ENCODE measurements at regions not wholly inside any gene's neighbourhood (a gene's known extent, or its start where the extent isn't known, plus 50 kb on each side); places are given as distances from the start of the nearest gene placed in this dataset.
"Not testable (repeated sequence)": the region's sequence is repeated elsewhere in the genome, so short reads cannot be mapped to it uniquely, and the experiment has no call there.

GRCh38 chr4:31427691-31428090 is 707.5 kb downstream of the PCDH7 start:
- no peak overlapping the region for H3K27ac Mint-ChIP-seq
- intact Hi-C loops (cut with micrococcal nuclease), result no loop called here
- H3K36me3 Mint-ChIP-seq (ENCODE audit: low read depth), result no peaks in the 10 kb centered on the region
- H3K4me3 Mint-ChIP-seq, result no peak overlapping the region
- H3K9me3 Mint-ChIP-seq, result no peaks in the 10 kb centered on the region
- no peaks in the 10 kb centered on the region for H3K4me1 Mint-ChIP-seq (ENCODE audit: low read depth)
- H3K27me3 Mint-ChIP-seq, result no peaks in the 10 kb centered on the region

GRCh38 chr4:31442236-31442635 is 722.1 kb downstream of the PCDH7 start:
- Mint-ChIP-seq H3K9me3 (peaks cover 8% of the 10 kb centered on the region), H3K27me3 (no peaks in the 10 kb centered on the region), H3K4me3 (no peak overlapping the region), H3K36me3 (ENCODE audit: low read depth) (no peaks in the 10 kb centered on the region), H3K27ac (no peak overlapping the region), H3K4me1 (ENCODE audit: low read depth) (no peaks in the 10 kb centered on the region)
- intact Hi-C loops (cut with micrococcal nuclease), result no loop called here

GRCh38 chr4:31445526-31445925 is 725.4 kb downstream of the PCDH7 start:
- H3K27ac Mint-ChIP-seq, result no peak overlapping the region
- H3K36me3 Mint-ChIP-seq (ENCODE audit: low read depth), result no peaks in the 10 kb centered on the region
- H3K9me3 Mint-ChIP-seq, result no peaks in the 10 kb centered on the region
- H3K27me3 Mint-ChIP-seq, result no peaks in the 10 kb centered on the region
- no peaks in the 10 kb centered on the region for H3K4me1 Mint-ChIP-seq (ENCODE audit: low read depth)
- intact Hi-C loops (cut with micrococcal nuclease), result no loop called here
- H3K4me3 Mint-ChIP-seq, result no peak overlapping the region

- intact Hi-C loops (cut with micrococcal nuclease), result no loop called here
- no peaks in the 10 kb centered on the region for H3K36me3 Mint-ChIP-seq (ENCODE audit: low read depth)
- no peak overlapping the region for H3K27ac Mint-ChIP-seq
- no peaks in the 10 kb centered on the region for H3K4me1 Mint-ChIP-seq (ENCODE audit: low read depth)
- no peaks in the 10 kb centered on the region for H3K27me3 Mint-ChIP-seq
- no peak overlapping the region for H3K4me3 Mint-ChIP-seq
- no peaks in the 10 kb centered on the region for H3K9me3 Mint-ChIP-seq
Measured at GRCh38 chr4:31455612-31456011, 735.4 kb downstream of the PCDH7 start.

- Mint-ChIP-seq H3K4me1 (ENCODE audit: low read depth) (no peaks in the 10 kb centered on the region), H3K9me3 (peaks cover 12% of the 10 kb centered on the region), H3K4me3 (no peak overlapping the region), H3K27ac (no peak overlapping the region), H3K27me3 (no peaks in the 10 kb centered on the region), H3K36me3 (ENCODE audit: low read depth) (no peaks in the 10 kb centered on the region)
- intact Hi-C loops (cut with micrococcal nuclease), result no loop called here
Measured at GRCh38 chr4:31458813-31459212, 738.6 kb downstream of the PCDH7 start.

GRCh38 chr4:31461421-31461820 is 741.3 kb downstream of the PCDH7 start:
- Mint-ChIP-seq H3K4me1 (ENCODE audit: low read depth) (no peaks in the 10 kb centered on the region), H3K9me3 (peaks cover 19% of the 10 kb centered on the region), H3K27ac (no peak overlapping the region), H3K27me3 (no peaks in the 10 kb centered on the region), H3K4me3 (no peak overlapping the region), H3K36me3 (ENCODE audit: low read depth) (no peaks in the 10 kb centered on the region)
- intact Hi-C loops (cut with micrococcal nuclease), result no loop called here

- peaks cover 15% of the 10 kb centered on the region for H3K9me3 Mint-ChIP-seq
- H3K36me3 Mint-ChIP-seq (ENCODE audit: low read depth), result no peaks in the 10 kb centered on the region
- no peak overlapping the region for H3K4me3 Mint-ChIP-seq
- no peaks in the 10 kb centered on the region for H3K4me1 Mint-ChIP-seq (ENCODE audit: low read depth)
- H3K27ac Mint-ChIP-seq, result no peak overlapping the region
- intact Hi-C loops (cut with micrococcal nuclease), result no loop called here
- no peaks in the 10 kb centered on the region for H3K27me3 Mint-ChIP-seq
Measured at GRCh38 chr4:31467781-31468180, 747.6 kb downstream of the PCDH7 start.

- Mint-ChIP-seq H3K27me3 (no peaks in the 10 kb centered on the region), H3K4me3 (no peak overlapping the region), H3K27ac (no peak overlapping the region), H3K4me1 (ENCODE audit: low read depth) (no peaks in the 10 kb centered on the region), H3K9me3 (peaks cover 13% of the 10 kb centered on the region), H3K36me3 (ENCODE audit: low read depth) (no peaks in the 10 kb centered on the region)
- intact Hi-C loops (cut with micrococcal nuclease), result no loop called here
Measured at GRCh38 chr4:31474221-31474620, 754.1 kb downstream of the PCDH7 start.

- Mint-ChIP-seq H3K4me1 (ENCODE audit: low read depth) (no peaks in the 10 kb centered on the region), H3K9me3 (no peaks in the 10 kb centered on the region), H3K27me3 (no peaks in the 10 kb centered on the region), H3K36me3 (ENCODE audit: low read depth) (no peaks in the 10 kb centered on the region), H3K4me3 (no peak overlapping the region), H3K27ac (no peak overlapping the region)
- intact Hi-C loops (cut with micrococcal nuclease), result no loop called here
Measured at GRCh38 chr4:31482691-31483090, 762.5 kb downstream of the PCDH7 start.

- not testable (repeated sequence) for H3K27ac Mint-ChIP-seq; H3K4me1 Mint-ChIP-seq (ENCODE audit: low read depth); H3K4me3 Mint-ChIP-seq
Measured at GRCh38 chr4:31499216-31499615, 779.0 kb downstream of the PCDH7 start.

GRCh38 chr4:31516520-31516919 is 796.4 kb downstream of the PCDH7 start:
- H3K4me3 Mint-ChIP-seq, result no peak overlapping the region
- no peaks in the 10 kb centered on the region for H3K4me1 Mint-ChIP-seq (ENCODE audit: low read depth)
- H3K36me3 Mint-ChIP-seq (ENCODE audit: low read depth), result no peaks in the 10 kb centered on the region
- intact Hi-C loops (cut with micrococcal nuclease), result no loop called here
- H3K27me3 Mint-ChIP-seq, result no peaks in the 10 kb centered on the region
- no peaks in the 10 kb centered on the region for H3K9me3 Mint-ChIP-seq
- H3K27ac Mint-ChIP-seq, result no peak overlapping the region

More at GRCh38 chr4:31499216-31499615, 779.0 kb downstream of the PCDH7 start:
- H3K27me3 Mint-ChIP-seq; H3K36me3 Mint-ChIP-seq (ENCODE audit: low read depth); intact Hi-C loops (cut with micrococcal nuclease): not testable (repeated sequence)
- H3K9me3 Mint-ChIP-seq, result peaks cover 24% of the 10 kb centered on the region

- Mint-ChIP-seq H3K4me3 (no peak overlapping the region), H3K9me3 (peaks cover 2% of the 10 kb centered on the region), H3K36me3 (ENCODE audit: low read depth) (no peaks in the 10 kb centered on the region), H3K4me1 (ENCODE audit: low read depth) (no peaks in the 10 kb centered on the region), H3K27ac (no peak overlapping the region), H3K27me3 (no peaks in the 10 kb centered on the region)
- intact Hi-C loops (cut with micrococcal nuclease), result no loop called here
Measured at GRCh38 chr4:31518796-31519250, 798.7 kb downstream of the PCDH7 start.

GRCh38 chr4:31530555-31530954 is 810.4 kb downstream of the PCDH7 start:
- H3K27ac Mint-ChIP-seq, result no peak overlapping the region
- peaks cover 10% of the 10 kb centered on the region for H3K9me3 Mint-ChIP-seq
- no peaks in the 10 kb centered on the region for H3K27me3 Mint-ChIP-seq
- H3K4me3 Mint-ChIP-seq, result no peak overlapping the region
- intact Hi-C loops (cut with micrococcal nuclease), result no loop called here
- no peaks in the 10 kb centered on the region for H3K4me1 Mint-ChIP-seq (ENCODE audit: low read depth)
- no peaks in the 10 kb centered on the region for H3K36me3 Mint-ChIP-seq (ENCODE audit: low read depth)

GRCh38 chr4:31538877-31539276 is 818.7 kb downstream of the PCDH7 start:
- H3K36me3 Mint-ChIP-seq (ENCODE audit: low read depth), result no peaks in the 10 kb centered on the region
- no peak overlapping the region for H3K4me3 Mint-ChIP-seq
- peaks cover 8% of the 10 kb centered on the region for H3K9me3 Mint-ChIP-seq
- H3K4me1 Mint-ChIP-seq (ENCODE audit: low read depth), result no peaks in the 10 kb centered on the region
- intact Hi-C loops (cut with micrococcal nuclease), result no loop called here
- no peaks in the 10 kb centered on the region for H3K27me3 Mint-ChIP-seq
- no peak overlapping the region for H3K27ac Mint-ChIP-seq

GRCh38 chr4:31539284-31540069 is 819.3 kb downstream of the PCDH7 start:
- intact Hi-C loops (cut with micrococcal nuclease), result no loop called here
- Mint-ChIP-seq H3K27ac (no peak overlapping the region), H3K36me3 (ENCODE audit: low read depth) (no peaks in the 10 kb centered on the region), H3K27me3 (no peaks in the 10 kb centered on the region), H3K9me3 (peaks cover 8% of the 10 kb centered on the region), H3K4me1 (ENCODE audit: low read depth) (no peaks in the 10 kb centered on the region), H3K4me3 (no peak overlapping the region)
